GM21825 (cell line): ENCODE measurements at regions not wholly inside any gene's neighbourhood (a gene's known extent, or its start where the extent isn't known, plus 50 kb on each side); places are given as distances from the start of the nearest gene placed in this dataset.

Experiments used
- ATAC-seq: cut with Tn5 transposase; IDR thresholded peaks from one replicate; pipeline ENCODE4 v1.9.1; 2021; ENCODE audit warnings: mild to moderate bottlenecking, moderate library complexity; ENCODE audit not compliant: unreplicated experiment

GRCh38 chr9:28782630-28783029, 1209.3 kb upstream of the C9orf72 start:
- no peak for ATAC-seq

- no peak for ATAC-seq
Measured at GRCh38 chr9:28792716-28793115, 1219.4 kb upstream of the C9orf72 start.

GRCh38 chr9:28799876-28800275, 1226.6 kb upstream of the C9orf72 start:
- ATAC-seq: no peak

- no peak for ATAC-seq
Measured at GRCh38 chr9:28801144-28801799, 1228.0 kb upstream of the C9orf72 start.

GRCh38 chr9:28805197-28805596, 1231.9 kb upstream of the C9orf72 start:
- no peak for ATAC-seq

GRCh38 chr9:28808042-28808441, 1234.8 kb upstream of the C9orf72 start:
- no peak for ATAC-seq

GRCh38 chr9:28810388-28811075, 1237.3 kb upstream of the C9orf72 start:
- no peak for ATAC-seq

- ATAC-seq: no peak
Measured at GRCh38 chr9:28820741-28821140, 1247.5 kb upstream of the C9orf72 start.

GRCh38 chr9:28821240-28821639, 1248.0 kb upstream of the C9orf72 start:
- ATAC-seq: no peak

GRCh38 chr9:28824432-28824963, 1251.2 kb upstream of the C9orf72 start:
- no peak for ATAC-seq

- ATAC-seq: no peak
Measured at GRCh38 chr9:28832168-28832770, 1259.0 kb upstream of the C9orf72 start.

- no peak for ATAC-seq
Measured at GRCh38 chr9:28834156-28834555, 1260.9 kb upstream of the C9orf72 start.

GRCh38 chr9:28839778-28840430, 1266.6 kb upstream of the C9orf72 start:
- no peak for ATAC-seq

- no peak for ATAC-seq
Measured at GRCh38 chr9:28841775-28842174, 1268.5 kb upstream of the C9orf72 start.

- no peak for ATAC-seq
Measured at GRCh38 chr9:28847331-28847730, 1274.0 kb upstream of the C9orf72 start.

- no peak for ATAC-seq
Measured at GRCh38 chr9:28848671-28849070, 1275.4 kb upstream of the C9orf72 start.

GRCh38 chr9:28853477-28853876, 1280.2 kb upstream of the C9orf72 start:
- no peak for ATAC-seq

- ATAC-seq: no peak
Measured at GRCh38 chr9:28866951-28867350, 1293.7 kb upstream of the C9orf72 start.

GRCh38 chr9:28868228-28868990, 1295.1 kb upstream of the C9orf72 start:
- ATAC-seq: no peak

GRCh38 chr9:28882529-28882928, 1309.2 kb upstream of the C9orf72 start:
- ATAC-seq: no peak

GRCh38 chr9:28883234-28883633, 1310.0 kb upstream of the C9orf72 start:
- no peak for ATAC-seq
